ENCODE measurements at regions not wholly inside any gene's neighbourhood (a gene's known extent, or its start where the extent isn't known, plus 50 kb on each side); places are given as distances from the start of the nearest gene placed in this dataset.

DNA sequence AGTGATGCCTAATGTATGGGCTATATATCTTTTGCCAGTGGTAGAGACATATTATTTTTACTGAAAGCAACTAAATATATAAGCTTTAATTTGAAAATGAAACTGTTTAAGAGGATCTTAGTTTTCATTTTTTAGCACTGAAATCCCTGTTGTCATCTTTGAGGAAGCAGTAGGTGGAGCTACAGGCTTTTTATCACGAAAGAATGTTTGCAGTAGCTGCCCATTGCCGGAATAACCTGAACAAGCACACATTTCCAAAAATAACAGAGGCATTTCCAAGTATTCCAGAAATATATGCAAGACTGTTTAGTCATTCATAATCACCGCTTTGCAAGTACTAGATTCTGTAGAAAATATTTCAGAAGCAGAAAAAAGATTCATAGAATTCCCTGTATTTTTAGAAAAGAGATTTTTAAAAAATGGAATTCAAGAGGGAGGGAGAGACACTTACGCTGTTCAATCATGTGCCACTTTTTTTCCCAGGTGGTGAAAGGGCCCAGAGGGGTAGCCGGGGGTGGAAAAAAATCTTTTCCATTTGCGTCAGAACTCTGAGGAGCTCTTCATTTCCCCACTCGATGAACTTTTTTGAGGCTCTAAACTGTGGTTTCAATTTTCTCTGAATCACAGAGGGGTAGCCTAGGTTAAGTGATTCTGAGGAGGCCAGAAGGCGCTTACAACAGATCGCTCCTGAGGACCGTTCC lies 142.5 kb upstream of the FERMT1 start:
- POLR2A ChIA-PET: no interaction called here
- H3K4me3 ChIP-seq (ENCODE audit: low read depth in 2 of 2, low read length in 2 of 2): no peak overlapping the region
- no peaks in the 10 kb centered on the region for H3K27me3 ChIP-seq (ENCODE audit: control insufficient read depth, insufficient read depth, low read length)
- in situ Hi-C loops (cut with HindIII; ENCODE audit: low pct_unique_long_range_greater_than_20kb, low sequenced_read_pairs): no loop called here
- peak; percentile 18 for DNase-seq (ENCODE audit: low read depth, low spot score)
- intact Hi-C loops (cut with micrococcal nuclease; ENCODE audit: unreplicated experiment): no loop called here
- H3K27ac ChIP-seq (ENCODE audit: low read length): no peak overlapping the region
- TF ChIP-seq SIN3A (IDR thresholded peaks at IDR 0.05; ENCODE audit: borderline replicate concordance, insufficient read depth, low read depth, low read length) (no peak), CTCF (IDR thresholded peaks at IDR 0.05) (peak; percentile 27; the same call in 1 of the 2 replicates), TCF7L2 (IDR thresholded peaks at IDR 0.05; ENCODE audit: low read depth, low read length) (no peak)
- no TSS peak for BruUV-seq (replicated peaks)
- CTCF ChIA-PET: interaction anchor here (0.5 kb wide), 1 partner anchor 41 kb away, joined by 8 read pairs; no protein-coding TSS in a partner anchor
- no peaks in the 10 kb centered on the region for H3K36me3 ChIP-seq (ENCODE audit: control insufficient read depth, insufficient read depth, low read length)
- H3K9me3 ChIP-seq (ENCODE audit: control insufficient read depth, insufficient read depth, low read depth, low read length): no peaks in the 10 kb centered on the region
- no peaks in the 10 kb centered on the region for H3K4me1 ChIP-seq (ENCODE audit: control insufficient read depth, insufficient read depth, low read length)
- ATAC-seq: no peak

- no peak overlapping the region for H3K27ac ChIP-seq (ENCODE audit: low read length)
- ATAC-seq (no peak), DNase-seq (ENCODE audit: low read depth, low spot score) (no peak)
- CTCF ChIA-PET: no interaction called here
- H3K27me3 ChIP-seq (ENCODE audit: control insufficient read depth, insufficient read depth, low read length): no peaks in the 10 kb centered on the region
- no peaks in the 10 kb centered on the region for H3K9me3 ChIP-seq (ENCODE audit: control insufficient read depth, insufficient read depth, low read depth, low read length)
- H3K4me3 ChIP-seq (ENCODE audit: low read depth in 2 of 2, low read length in 2 of 2): no peak overlapping the region
- in situ Hi-C loops (cut with HindIII; ENCODE audit: low pct_unique_long_range_greater_than_20kb, low sequenced_read_pairs): no loop called here
- TF ChIP-seq TCF7L2 (IDR thresholded peaks at IDR 0.05; ENCODE audit: low read depth, low read length) (no peak), CTCF (IDR thresholded peaks at IDR 0.05) (no peak), POLR2AphosphoS5 (IDR thresholded peaks at IDR 0.05; ENCODE audit: low read depth, low read length) (no peak)
- TF ChIP-seq, protein P1, sequence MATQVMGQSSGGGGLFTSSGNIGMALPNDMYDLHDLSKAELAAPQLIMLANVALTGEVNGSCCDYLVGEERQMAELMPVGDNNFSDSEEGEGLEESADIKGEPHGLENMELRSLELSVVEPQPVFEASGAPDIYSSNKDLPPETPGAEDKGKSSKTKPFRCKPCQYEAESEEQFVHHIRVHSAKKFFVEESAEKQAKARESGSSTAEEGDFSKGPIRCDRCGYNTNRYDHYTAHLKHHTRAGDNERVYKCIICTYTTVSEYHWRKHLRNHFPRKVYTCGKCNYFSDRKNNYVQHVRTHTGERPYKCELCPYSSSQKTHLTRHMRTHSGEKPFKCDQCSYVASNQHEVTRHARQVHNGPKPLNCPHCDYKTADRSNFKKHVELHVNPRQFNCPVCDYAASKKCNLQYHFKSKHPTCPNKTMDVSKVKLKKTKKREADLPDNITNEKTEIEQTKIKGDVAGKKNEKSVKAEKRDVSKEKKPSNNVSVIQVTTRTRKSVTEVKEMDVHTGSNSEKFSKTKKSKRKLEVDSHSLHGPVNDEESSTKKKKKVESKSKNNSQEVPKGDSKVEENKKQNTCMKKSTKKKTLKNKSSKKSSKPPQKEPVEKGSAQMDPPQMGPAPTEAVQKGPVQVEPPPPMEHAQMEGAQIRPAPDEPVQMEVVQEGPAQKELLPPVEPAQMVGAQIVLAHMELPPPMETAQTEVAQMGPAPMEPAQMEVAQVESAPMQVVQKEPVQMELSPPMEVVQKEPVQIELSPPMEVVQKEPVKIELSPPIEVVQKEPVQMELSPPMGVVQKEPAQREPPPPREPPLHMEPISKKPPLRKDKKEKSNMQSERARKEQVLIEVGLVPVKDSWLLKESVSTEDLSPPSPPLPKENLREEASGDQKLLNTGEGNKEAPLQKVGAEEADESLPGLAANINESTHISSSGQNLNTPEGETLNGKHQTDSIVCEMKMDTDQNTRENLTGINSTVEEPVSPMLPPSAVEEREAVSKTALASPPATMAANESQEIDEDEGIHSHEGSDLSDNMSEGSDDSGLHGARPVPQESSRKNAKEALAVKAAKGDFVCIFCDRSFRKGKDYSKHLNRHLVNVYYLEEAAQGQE (IDR thresholded peaks at IDR 0.05; ENCODE audit: insufficient read depth in 1 of 2, low read depth in 2 of 2, low read length in 1 of 2): no peak
- H3K4me1 ChIP-seq (ENCODE audit: control insufficient read depth, insufficient read depth, low read length): no peaks in the 10 kb centered on the region
- POLR2A ChIA-PET: no interaction called here
- BruUV-seq (replicated peaks): no TSS peak
- intact Hi-C loops (cut with micrococcal nuclease; ENCODE audit: unreplicated experiment): no loop called here
- H3K36me3 ChIP-seq (ENCODE audit: control insufficient read depth, insufficient read depth, low read length): no peaks in the 10 kb centered on the region
These were observed 130.6 kb upstream of the FERMT1 start for GRCh38 chr20:6253396-6253795.
